HepG2 (cell line): ENCODE measurements at regions not wholly inside any gene's neighbourhood (a gene's known extent, or its start where the extent isn't known, plus 50 kb on each side); places are given as distances from the start of the nearest gene placed in this dataset.

ENCODE experiments used
- ATAC-seq: fragments of 200-7000 bp; cut with Tn5 transposase; 3 replicates; pipeline ENCODE4 v1.9.1; 2020; ENCODE audit warnings: mild to moderate bottlenecking, moderate library complexity
- BruUV-seq: library from RNA; stranded (reverse); fragments of 400-500 nt; replicated peaks from 2 replicates; lab custom pipeline; 2021; lab: Mats Ljungman, UMichigan
- CTCF ChIA-PET: fragments of 300-600 bp; formaldehyde crosslinking; extraction: SDS; loops from one replicate; lab custom pipeline; 2021; ENCODE audit warnings: low total read pairs, inconsistent platforms, low intra/inter-chr PET ratio; lab: Yijun Ruan, JAX
- POLR2A ChIA-PET: fragments of 350-600 bp; sonication (Branson Sonifier 250); formaldehyde crosslinking; loops from one replicate; lab custom pipeline; 2020; ENCODE audit warnings: antibody characterized with exemption, inconsistent platforms; lab: Yijun Ruan, JAX
- DNase-seq: peaks from one replicate; pipeline ENCODE4 v3.0.0-alpha.2; 2015; ENCODE audit warnings: low spot score
- FAIRE-seq: peaks from 3 replicates; lab custom pipeline; 2011; peaks lifted over from hg19 to GRCh38; lab: Jason Lieb, UNC
- H2AFZ ChIP-seq: one replicate; pipeline ENCODE4 v1.6.1; 2011; ENCODE audit warnings: low read length, inconsistent platforms
- H3K27ac ChIP-seq: fragments of 300-600 bp; 3 replicates; pipeline ENCODE4 v1.8.0; 2011; ENCODE audit warnings: mixed run types, mild to moderate bottlenecking, mixed read lengths, low read length, inconsistent platforms; ENCODE audit not compliant: insufficient read depth; ENCODE audit errors: extremely low read length
- H3K27me3 ChIP-seq, 2 experiments: fragments of 200-600 bp in 1 of 2; 2 replicates in 1 of 2; 3 replicates in 1 of 2; pipeline versions ENCODE4 v1.6.0 to v1.8.0; 2011; ENCODE audit warnings: low read length in 2 of 2, mild to moderate bottlenecking in 2 of 2, moderate library complexity in 2 of 2, inconsistent platforms in 1 of 2; ENCODE audit not compliant: insufficient read depth in 2 of 2, control insufficient read depth in 1 of 2
- H3K36me3 ChIP-seq, 2 experiments: fragments of 200-600 bp in 1 of 2; replicated peaks in 1 of 2; 2 replicates in 1 of 2; 3 replicates in 1 of 2; pipeline versions ENCODE4 v1.5.1 to v1.8.0; 2011; ENCODE audit warnings: low read length in 2 of 2, inconsistent platforms in 1 of 2; ENCODE audit not compliant: insufficient read depth in 2 of 2, control insufficient read depth in 1 of 2
- H3K4me1 ChIP-seq: 2 replicates; pipeline ENCODE4 v1.5.1; 2012; ENCODE audit warnings: low read length, inconsistent platforms; ENCODE audit not compliant: insufficient read depth
- H3K4me2 ChIP-seq: 2 replicates; pipeline ENCODE4 v1.6.0; 2011; ENCODE audit warnings: low read depth, low read length, inconsistent platforms
- H3K4me3 ChIP-seq, 3 experiments: fragments of 200-600 bp in 1 of 3; sonication (generic), shearing (Covaris generic) in 1 of 3; replicated peaks in 1 of 3; 2 replicates each; pipeline ENCODE4 v1.5.1; 2011 to 2016; ENCODE audit warnings: low read length in 3 of 3, inconsistent platforms in 2 of 3, low read depth in 2 of 3, mild to moderate bottlenecking in 2 of 3, control low read depth in 1 of 3, mixed read lengths in 1 of 3; ENCODE audit not compliant: insufficient read depth in 1 of 3
- H3K79me2 ChIP-seq: one replicate; pipeline ENCODE4 v1.6.1; 2011; ENCODE audit warnings: low read length, inconsistent platforms; ENCODE audit not compliant: insufficient read depth
- H3K9ac ChIP-seq: 2 replicates; pipeline ENCODE4 v1.6.0; 2011; ENCODE audit warnings: mild to moderate bottlenecking, low read depth, low read length, inconsistent platforms; ENCODE audit not compliant: insufficient read depth
- H3K9me3 ChIP-seq: 2 replicates; pipeline ENCODE4 v1.5.1; 2012; ENCODE audit warnings: mild to moderate bottlenecking, low read length
- H4K20me1 ChIP-seq: 2 replicates; pipeline ENCODE4 v1.6.0; 2011; ENCODE audit warnings: inconsistent platforms, mild to moderate bottlenecking, low read length, moderate library complexity; ENCODE audit not compliant: insufficient read depth
- CEBPB ChIP-seq: IDR thresholded peaks from 2 replicates; pipeline ENCODE4 v1.6.1; 2011; ENCODE audit warnings: low read depth, low read length, improper control_type of control experiment, borderline replicate concordance
- ETV5 ChIP-seq: IDR thresholded peaks from 2 replicates; pipeline ENCODE4 v1.6.1; 2018; ENCODE audit warnings: missing biosample characterization, missing genetic modification reagents, inconsistent platforms, borderline replicate concordance
- FOXK1 ChIP-seq: sonication (generic); formaldehyde crosslinking; IDR thresholded peaks from 2 replicates; pipeline ENCODE4 v1.4.0; 2020; ENCODE audit warnings: low read depth, missing genetic modification reagents, borderline replicate concordance
- HOXA5 ChIP-seq: sonication (generic); formaldehyde crosslinking; IDR thresholded peaks from 2 replicates; pipeline ENCODE4 v1.4.0; 2020; ENCODE audit warnings: missing genetic modification reagents
- ISL2 ChIP-seq: sonication (generic); formaldehyde crosslinking; IDR thresholded peaks from 2 replicates; pipeline ENCODE4 v1.5.0; 2020; ENCODE audit warnings: missing genetic modification reagents
- JUN ChIP-seq: sonication (generic); formaldehyde crosslinking; IDR thresholded peaks from 2 replicates; pipeline ENCODE4 v1.4.0; 2020; ENCODE audit warnings: mild to moderate bottlenecking, missing genetic modification reagents
- KLF12 ChIP-seq: sonication (generic); formaldehyde crosslinking; IDR thresholded peaks from 2 replicates; pipeline ENCODE4 v1.4.0; 2020; ENCODE audit warnings: missing genetic modification reagents, borderline replicate concordance
- MATR3 ChIP-seq: sonication (generic); formaldehyde crosslinking; IDR thresholded peaks from 2 replicates; pipeline ENCODE4 v1.4.0; 2020; ENCODE audit warnings: missing genetic modification reagents
- SRSF4 ChIP-seq: fragments of 200-400 bp; formaldehyde crosslinking; IDR thresholded peaks from one replicate; pipeline ENCODE4 v1.6.1; 2018; ENCODE audit warnings: mild to moderate bottlenecking, low read depth, low read length, moderate library complexity; ENCODE audit not compliant: poor library complexity, severe bottlenecking
- YEATS4 ChIP-seq: sonication (generic); formaldehyde crosslinking; IDR thresholded peaks from 2 replicates; pipeline ENCODE4 v1.4.0; 2020; ENCODE audit warnings: missing genetic modification reagents, borderline replicate concordance
- ZFP36 ChIP-seq: fragments of 150-350 bp; IDR thresholded peaks from 2 replicates; pipeline ENCODE4 v1.6.1; 2018; ENCODE audit warnings: borderline replicate concordance, low read length, low read depth; ENCODE audit not compliant: partially characterized antibody
- ZFY ChIP-seq: sonication (generic); formaldehyde crosslinking; IDR thresholded peaks from 2 replicates; pipeline ENCODE4 v1.4.0; 2020; ENCODE audit warnings: missing genetic modification reagents
- ZKSCAN5 ChIP-seq: sonication (generic); formaldehyde crosslinking; IDR thresholded peaks from 2 replicates; pipeline ENCODE4 v1.5.1; 2020; ENCODE audit warnings: mild to moderate bottlenecking, missing genetic modification reagents
- ZNF547 ChIP-seq: sonication (generic); formaldehyde crosslinking; IDR thresholded peaks from 2 replicates; pipeline ENCODE4 v1.5.1; 2020; ENCODE audit warnings: mild to moderate bottlenecking, missing genetic modification reagents
- ZNF652 ChIP-seq: IDR thresholded peaks from 2 replicates; pipeline ENCODE4 v1.6.1; 2016; ENCODE audit warnings: low read depth, borderline replicate concordance
- ZNF766 ChIP-seq: sonication (generic); formaldehyde crosslinking; IDR thresholded peaks from 2 replicates; pipeline ENCODE4 v1.5.0; 2020; ENCODE audit warnings: missing genetic modification reagents, borderline replicate concordance
- WGBS: methylation state at CpG from one replicate; pipeline ENCODE4 v1.1.6; 2017; ENCODE audit warnings: low lambda C conversion rate; 5-methylcytosine and 5-hydroxymethylcytosine counted together
- in situ Hi-C: cut with HindIII; loops from 2 replicates; pipeline ENCODE4 v1.10.0; 2017; ENCODE audit warnings: low pct_unique_long_range_greater_than_20kb; ENCODE audit not compliant: extremely low pct_ligation_motif_present
- intact Hi-C: fragments of 100-400 bp; cut with micrococcal nuclease; formaldehyde crosslinking; loops from one replicate; pipeline ENCODE4 v1.10.0; 2022; ENCODE audit not compliant: unreplicated experiment

DNA sequence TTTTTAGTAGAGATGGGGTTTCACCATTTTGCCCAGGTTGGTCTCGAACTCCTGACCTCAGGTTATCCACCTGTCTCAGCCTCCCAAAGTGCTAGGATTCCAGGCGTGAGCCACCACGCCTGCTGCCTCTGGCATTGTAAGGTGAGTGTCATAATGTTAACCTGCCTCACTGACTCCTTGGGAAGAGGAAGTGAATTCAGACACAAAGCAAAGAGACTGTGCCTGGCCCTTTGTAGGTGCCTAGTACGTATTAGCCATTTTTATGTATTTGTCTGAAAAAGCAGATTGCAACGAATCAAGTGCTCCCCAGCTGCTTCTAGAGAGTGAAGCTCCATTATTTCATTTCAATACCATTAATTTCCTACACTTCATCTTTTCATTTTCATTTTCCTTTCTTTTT is 260.5 kb downstream of the SAMD5 start:
- ChIA-PET CTCF (no interaction called here), POLR2A (no interaction called here)
- ATAC-seq, result no peak

DNA sequence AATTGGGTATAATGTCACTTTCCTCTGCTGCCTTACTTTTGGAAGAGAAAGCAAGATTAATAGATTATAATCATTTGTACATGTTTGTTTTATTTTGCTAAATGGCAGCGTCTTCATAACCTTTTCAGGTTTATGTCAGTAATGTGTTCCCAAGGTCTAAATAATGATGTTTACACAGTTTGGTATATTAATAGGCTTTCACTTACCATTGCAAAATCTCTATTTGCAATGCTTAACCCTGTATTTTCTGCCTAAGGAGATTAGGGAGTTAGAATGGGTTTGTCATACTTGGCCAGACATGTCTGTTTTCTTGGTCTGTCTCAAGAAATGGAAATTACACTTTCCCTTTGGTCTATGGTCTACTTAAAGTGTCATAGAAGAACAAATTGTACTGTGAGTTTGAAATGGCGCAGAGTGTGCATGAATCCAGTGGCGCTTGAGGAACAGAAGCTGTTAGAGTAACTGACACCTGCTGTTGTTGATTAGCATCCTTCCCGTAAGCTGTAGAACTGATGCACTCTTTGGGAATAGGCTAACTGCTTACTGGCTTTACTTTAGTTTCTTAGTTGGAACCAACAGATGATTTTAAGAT is 261.1 kb downstream of the SAMD5 start:
- no peak overlapping the region for H3K4me2 ChIP-seq
- FAIRE-seq (no peak), ATAC-seq (no peak), DNase-seq (no peak)
- no peak overlapping the region for H2AFZ ChIP-seq
- POLR2A ChIA-PET, result no interaction called here
- CTCF ChIA-PET, result no interaction called here
- no peaks in the 10 kb centered on the region for H4K20me1 ChIP-seq
- no peaks in the 10 kb centered on the region for H3K79me2 ChIP-seq
- H3K36me3 ChIP-seq, result no peaks in the 10 kb centered on the region
- BruUV-seq, result no TSS peak
- 0 out of 2 replicates have a peak, but pooled peaks have one; percentile 56 for TF ChIP-seq ZNF652 (CRISPR knock-in tag)
- TF ChIP-seq FOXK1, result no peak
- TF ChIP-seq, all 625 proteins: peak for 1
- Histone ChIP-seq H3K9ac (no peak overlapping the region), H3K27ac (no peak overlapping the region), H3K9me3 (no peaks in the 10 kb centered on the region), H3K27me3 (no peaks in the 10 kb centered on the region), H3K4me3 (no peak overlapping the region), H3K4me1 (no peaks in the 10 kb centered on the region)
- 49% methylated on average over 4 of the region's 4 CpGs for WGBS
- in situ Hi-C loops, result no loop called here
- intact Hi-C loops, result no loop called here

More for the DNA sequence above, 260.5 kb downstream of the SAMD5 start:
- no peak for FAIRE-seq
- H3K4me2 ChIP-seq, result no peak overlapping the region
- in situ Hi-C loops (no loop called here), intact Hi-C loops (no loop called here)
- no peaks in the 10 kb centered on the region for H3K4me1 ChIP-seq
- no peak overlapping the region for H3K4me3 ChIP-seq
- no peaks in the 10 kb centered on the region for H3K79me2 ChIP-seq
- no TSS peak for BruUV-seq
- no peak overlapping the region for H2AFZ ChIP-seq
- H3K27me3 ChIP-seq, result no peaks in the 10 kb centered on the region
- WGBS, result 37% methylated on average over 5 of the region's 5 CpGs
- DNase-seq, result no peak
- no peak overlapping the region for H3K27ac ChIP-seq
- H3K36me3 ChIP-seq, result no peaks in the 10 kb centered on the region
- H3K9ac ChIP-seq, result no peak overlapping the region
- TF ChIP-seq ISL2, result no peak
- no peak for TF ChIP-seq KLF12 (CRISPR knock-in tag)
- no peak for TF ChIP-seq ZFP36
- no peak for TF ChIP-seq ZNF766
- TF ChIP-seq ZNF547, result no peak
- TF ChIP-seq HOXA5 (CRISPR knock-in tag), result no peak
- TF ChIP-seq ETV5 (CRISPR knock-in tag), result no peak
- TF ChIP-seq CEBPB, result no peak
- TF ChIP-seq YEATS4, result no peak
- TF ChIP-seq JUN (CRISPR knock-in tag), result no peak
- no peak for TF ChIP-seq MATR3 (CRISPR knock-in tag)
- no peak for TF ChIP-seq ZKSCAN5
- no peak for TF ChIP-seq ZFY (CRISPR knock-in tag)
- TF ChIP-seq SRSF4, result no peak
- H3K9me3 ChIP-seq, result no peaks in the 10 kb centered on the region
- H4K20me1 ChIP-seq, result no peaks in the 10 kb centered on the region
